Peyer's patch (tissue), 4 donors: ENCODE measurements at regions not wholly inside any gene's neighbourhood (a gene's known extent, or its start where the extent isn't known, plus 50 kb on each side); places are given as distances from the start of the nearest gene placed in this dataset.

Source experiments
- DNase-seq, 3 donors: peaks; one replicate each; pipeline ENCODE4 v3.0.0-alpha.2; 2017 to 2019
- H3K27ac ChIP-seq, 4 donors: fragments of 200-600 bp; sonication (generic); one replicate each; pipeline ENCODE4 v1.5.1; 2016 to 2019
- H3K27me3 ChIP-seq, 2 donors: fragments of 200-600 bp; sonication (generic); one replicate each; pipeline ENCODE4 v1.5.1; 2019
- H3K36me3 ChIP-seq, 3 donors: fragments of 200-600 bp; sonication (generic); one replicate each; pipeline ENCODE4 v1.5.1; 2016 to 2019
- H3K4me1 ChIP-seq, 4 donors: fragments of 200-600 bp; sonication (generic); one replicate each; pipeline ENCODE4 v1.5.1; 2016 to 2019
- H3K4me3 ChIP-seq, 4 donors: fragments of 200-600 bp; sonication (generic); 1 replicate in 3 of 4; 2 replicates in 1 of 4; pipeline ENCODE4 v1.5.1; 2016 to 2019; ENCODE audit warnings: mild to moderate bottlenecking in 1 of 4
- H3K9me3 ChIP-seq, 4 donors: fragments of 200-600 bp; sonication (generic); one replicate each; pipeline ENCODE4 v1.5.1; 2016 to 2019; ENCODE audit warnings: mild to moderate bottlenecking in 1 of 4
- POLR2A ChIP-seq, 2 donors: fragments of 450-650 bp; IDR thresholded peaks; one replicate each; pipeline ENCODE4 v1.5.1; 2017; ENCODE audit warnings: antibody characterized with exemption in 2 of 2, mild to moderate bottlenecking in 2 of 2, moderate library complexity in 2 of 2
- small RNA-seq, 2 donors: library from RNA; depleted of rRNA; stranded (forward); fragments of <200 nt; gene quantifications; one replicate each; pipeline ENCODE3, GENCODE V24; 2016
- TF ChIP-seq, protein P1 (sequence below), 6 experiments: fragments of 450-650 bp in 4 of 6; fragments of 200-600 bp in 2 of 6; sonication (generic) in 1 of 6; IDR thresholded peaks; one replicate each; pipeline ENCODE4 v1.5.1; 2017 to 2019; ENCODE audit warnings: antibody characterized with exemption in 6 of 6, mild to moderate bottlenecking in 3 of 6, moderate library complexity in 1 of 6

DNA sequence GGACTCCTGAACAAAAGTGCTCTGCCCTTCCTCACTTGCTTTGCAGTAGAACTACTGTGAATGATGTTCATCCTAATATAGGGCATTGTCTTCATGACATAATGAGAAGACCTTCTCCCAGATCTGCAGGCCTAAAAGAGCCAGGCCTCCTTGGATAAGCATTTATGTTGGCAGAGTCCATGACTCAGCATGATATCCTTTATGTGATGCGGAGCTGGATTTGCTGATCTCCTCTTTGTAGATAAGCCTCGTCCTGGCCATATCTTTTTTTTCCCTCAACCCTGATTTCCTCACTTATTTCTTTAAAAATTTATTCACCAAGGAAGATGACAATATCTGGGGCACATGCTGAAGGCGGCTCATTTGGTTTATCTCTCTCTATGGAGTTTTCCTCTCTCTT is 62.4 kb upstream of the TAS2R1 start:
- DNase-seq: no peak
- Histone ChIP-seq H3K4me3 (no peak overlapping the region), H3K27me3 (no peaks in the 10 kb centered on the region), H3K36me3 (no peaks in the 10 kb centered on the region), H3K27ac (no peak overlapping the region), H3K9me3 (no peaks in the 10 kb centered on the region), H3K4me1 (no peaks in the 10 kb centered on the region)
- TF ChIP-seq, protein P1, sequence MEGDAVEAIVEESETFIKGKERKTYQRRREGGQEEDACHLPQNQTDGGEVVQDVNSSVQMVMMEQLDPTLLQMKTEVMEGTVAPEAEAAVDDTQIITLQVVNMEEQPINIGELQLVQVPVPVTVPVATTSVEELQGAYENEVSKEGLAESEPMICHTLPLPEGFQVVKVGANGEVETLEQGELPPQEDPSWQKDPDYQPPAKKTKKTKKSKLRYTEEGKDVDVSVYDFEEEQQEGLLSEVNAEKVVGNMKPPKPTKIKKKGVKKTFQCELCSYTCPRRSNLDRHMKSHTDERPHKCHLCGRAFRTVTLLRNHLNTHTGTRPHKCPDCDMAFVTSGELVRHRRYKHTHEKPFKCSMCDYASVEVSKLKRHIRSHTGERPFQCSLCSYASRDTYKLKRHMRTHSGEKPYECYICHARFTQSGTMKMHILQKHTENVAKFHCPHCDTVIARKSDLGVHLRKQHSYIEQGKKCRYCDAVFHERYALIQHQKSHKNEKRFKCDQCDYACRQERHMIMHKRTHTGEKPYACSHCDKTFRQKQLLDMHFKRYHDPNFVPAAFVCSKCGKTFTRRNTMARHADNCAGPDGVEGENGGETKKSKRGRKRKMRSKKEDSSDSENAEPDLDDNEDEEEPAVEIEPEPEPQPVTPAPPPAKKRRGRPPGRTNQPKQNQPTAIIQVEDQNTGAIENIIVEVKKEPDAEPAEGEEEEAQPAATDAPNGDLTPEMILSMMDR (IDR thresholded peaks at IDR 0.05): no peak
- TF ChIP-seq POLR2A (IDR thresholded peaks at IDR 0.05): no peak

DNA sequence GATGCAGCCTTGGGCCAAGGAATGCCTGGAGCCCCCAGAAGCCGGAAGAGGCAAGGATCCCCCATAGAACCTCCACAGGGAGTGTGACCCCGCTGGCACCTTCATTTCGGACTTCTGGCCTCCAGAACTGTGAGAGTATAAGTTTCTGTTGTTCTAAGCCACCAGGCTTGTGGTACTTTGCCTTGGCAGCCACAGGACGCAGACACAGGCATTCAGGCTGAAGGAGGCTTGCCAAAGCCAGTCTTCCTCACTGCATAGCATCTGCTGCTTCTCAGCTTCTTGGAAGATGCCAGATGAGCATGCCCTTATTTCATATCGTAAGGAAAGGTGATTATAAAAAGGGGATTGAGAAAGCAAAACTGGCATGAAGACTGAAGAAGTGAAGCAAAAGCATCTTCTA is 61.1 kb upstream of the TAS2R1 start:
- H3K4me1 ChIP-seq: no peaks in the 10 kb centered on the region
- DNase-seq: no peak
- H3K4me3 ChIP-seq: no peak overlapping the region
- no peaks in the 10 kb centered on the region for H3K27me3 ChIP-seq
- H3K36me3 ChIP-seq: no peaks in the 10 kb centered on the region
- no peaks in the 10 kb centered on the region for H3K9me3 ChIP-seq
- TF ChIP-seq, protein P1 (IDR thresholded peaks at IDR 0.05): no peak
- TF ChIP-seq POLR2A (IDR thresholded peaks at IDR 0.05): no peak
- H3K27ac ChIP-seq: no peak overlapping the region

DNA sequence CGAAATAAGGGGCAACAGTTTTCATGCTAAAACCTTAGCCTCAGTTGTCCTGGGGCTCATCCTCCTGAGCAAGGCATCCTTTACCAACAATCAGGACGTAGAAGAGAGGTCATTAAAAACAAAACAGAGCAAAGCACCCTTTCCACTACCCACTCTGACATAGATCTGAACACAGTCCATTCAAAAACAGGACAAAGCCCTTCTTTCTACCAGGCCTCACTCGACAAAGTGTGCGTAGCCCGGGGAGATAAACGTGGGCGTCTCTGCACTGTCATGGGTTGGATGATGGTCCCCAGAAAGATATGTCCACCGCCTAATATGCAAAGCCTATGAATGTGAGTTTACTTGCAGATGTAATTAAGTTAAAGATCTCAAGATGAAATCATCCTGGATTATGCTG is 60.6 kb upstream of the TAS2R1 start:
- TF ChIP-seq, protein P1 (IDR thresholded peaks at IDR 0.05): no peak
- no peak for TF ChIP-seq POLR2A (IDR thresholded peaks at IDR 0.05)
- no peak for DNase-seq
- Histone ChIP-seq H3K27me3 (no peaks in the 10 kb centered on the region), H3K4me3 (no peak overlapping the region), H3K9me3 (no peaks in the 10 kb centered on the region), H3K27ac (no peak overlapping the region), H3K4me1 (no peaks in the 10 kb centered on the region), H3K36me3 (no peaks in the 10 kb centered on the region)

DNA sequence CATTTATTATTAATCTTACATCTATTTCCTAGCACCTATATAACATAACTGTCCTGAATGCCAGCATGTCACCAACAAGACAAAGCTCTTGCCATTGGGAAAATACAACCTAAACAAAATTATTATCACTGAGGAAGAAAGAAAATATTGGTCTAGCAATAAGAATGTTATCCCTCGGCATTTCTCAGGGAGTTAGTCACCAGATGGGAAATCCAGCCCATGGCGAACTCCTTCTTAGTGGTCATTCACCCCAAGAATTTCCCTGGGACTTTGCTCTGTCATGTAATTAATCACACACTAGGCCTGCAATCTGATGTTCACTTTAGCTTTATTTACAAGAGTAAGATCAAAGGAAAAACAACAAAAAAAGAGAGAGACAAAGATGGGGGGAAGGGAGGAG is 56.1 kb upstream of the TAS2R1 start:
- Histone ChIP-seq H3K4me3 (no peak overlapping the region), H3K9me3 (no peaks in the 10 kb centered on the region), H3K36me3 (no peaks in the 10 kb centered on the region), H3K4me1 (no peaks in the 10 kb centered on the region), H3K27ac (no peak overlapping the region), H3K27me3 (no peaks in the 10 kb centered on the region)
- TF ChIP-seq, protein P1 (IDR thresholded peaks at IDR 0.05): no peak
- no peak for TF ChIP-seq POLR2A (IDR thresholded peaks at IDR 0.05)
- DNase-seq: no peak

DNA sequence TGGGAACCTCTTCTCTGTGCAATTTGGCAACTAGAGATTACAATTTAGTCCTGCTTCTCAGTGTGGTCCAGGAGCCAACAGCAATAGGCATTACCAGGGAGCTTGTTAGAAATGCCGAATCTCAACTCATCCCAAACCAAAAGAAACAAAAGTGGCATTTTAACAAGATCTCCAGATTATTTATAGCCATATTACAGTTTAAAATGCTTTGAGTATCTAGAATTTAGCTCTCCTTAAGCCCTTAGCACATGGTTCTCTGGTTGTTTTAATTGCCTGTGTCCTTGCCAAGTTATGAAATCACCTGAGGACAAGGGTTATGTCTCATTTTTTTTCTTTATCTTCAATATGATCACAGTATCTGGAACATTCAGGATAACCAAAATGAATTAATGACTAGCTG is 51.6 kb upstream of the TAS2R1 start:
- no peak for DNase-seq
- H3K4me1 ChIP-seq: no peaks in the 10 kb centered on the region
- TF ChIP-seq, protein P1 (IDR thresholded peaks at IDR 0.05): no peak
- no peak for TF ChIP-seq POLR2A (IDR thresholded peaks at IDR 0.05)
- H3K27ac ChIP-seq: no peak overlapping the region
- H3K36me3 ChIP-seq: no peaks in the 10 kb centered on the region
- no peak overlapping the region for H3K4me3 ChIP-seq
- no peaks in the 10 kb centered on the region for H3K27me3 ChIP-seq
- peaks cover 0 to 2% (median 0%) of the 10 kb centered on the region in 4 donors for H3K9me3 ChIP-seq

Small RNAs in the stretch of these regions (small RNA-seq; reads per million reads assigned to genes)
- gene AC034229.5 (0 reads per million in 2 donors), gene AC034229.6 (0 reads per million in 2 donors), gene AC091905.3 (0 reads per million in 2 donors), gene AC091905.4 (0 reads per million in 2 donors), gene RNA5SP177 (0 reads per million in 2 donors)
